CD4-positive, alpha-beta memory T cell (primary cell): ENCODE measurements at regions not wholly inside any gene's neighbourhood (a gene's known extent, or its start where the extent isn't known, plus 50 kb on each side); places are given as distances from the start of the nearest gene placed in this dataset.

ENCODE experiments used
- CTCF ChIA-PET: fragments of 350-600 bp; sonication (Branson Sonifier 250); formaldehyde crosslinking; loops from one replicate; lab custom pipeline; 2021; ENCODE audit warnings: inconsistent platforms; ENCODE audit not compliant: partially characterized antibody; lab: Charles Lee
- POLR2A ChIA-PET: fragments of 350-600 bp; sonication (Branson Sonifier 250); formaldehyde crosslinking; loops from one replicate; lab custom pipeline; 2021; ENCODE audit not compliant: partially characterized antibody; lab: Charles Lee
- DNase-seq, 5 donors: peaks; one replicate each; pipeline versions ENCODE4 v3.0.0 to v3.0.0-alpha.2; 2020 to 2022; ENCODE audit warnings: mixed read lengths in 1 of 5
- H3K27ac ChIP-seq: one replicate; pipeline ENCODE4 v1.7.0; 2013; ENCODE audit warnings: low read depth, low read length
- H3K27me3 ChIP-seq: 2 replicates; pipeline ENCODE4 v1.7.0; 2013; ENCODE audit warnings: mild to moderate bottlenecking, low read length, moderate library complexity; ENCODE audit not compliant: insufficient read depth
- H3K36me3 ChIP-seq: 2 replicates; pipeline ENCODE4 v1.7.0; 2013; ENCODE audit warnings: mild to moderate bottlenecking, low read length, moderate library complexity; ENCODE audit not compliant: insufficient read depth
- H3K4me1 ChIP-seq: 2 replicates; pipeline ENCODE4 v1.7.0; 2013; ENCODE audit warnings: mild to moderate bottlenecking, low read length, moderate library complexity; ENCODE audit not compliant: insufficient read depth
- H3K4me3 ChIP-seq, 2 donors: one replicate each; pipeline ENCODE4 v1.7.0; 2013; ENCODE audit warnings: low read length in 2 of 2, mild to moderate bottlenecking in 1 of 2
- H3K9me3 ChIP-seq, 2 donors: one replicate each; pipeline ENCODE4 v1.7.0; 2013; ENCODE audit warnings: low read length in 2 of 2, control low read depth in 1 of 2; ENCODE audit not compliant: control insufficient read depth in 1 of 2
- H3K27ac Mint-ChIP-seq, 7 donors: one replicate each; pipeline ENCODE4 v1.8.0; 2020 to 2021; ENCODE audit warnings: mixed read lengths in 7 of 7, mild to moderate bottlenecking in 6 of 7, inconsistent platforms in 3 of 7, moderate library complexity in 3 of 7
- H3K27me3 Mint-ChIP-seq, 2 donors: one replicate each; pipeline ENCODE4 v1.8.0; 2020 to 2021; ENCODE audit warnings: mixed read lengths in 2 of 2
- H3K36me3 Mint-ChIP-seq, 2 donors: one replicate each; pipeline ENCODE4 v1.8.0; 2020 to 2021; ENCODE audit warnings: mixed read lengths in 2 of 2, inconsistent platforms in 1 of 2, mild to moderate bottlenecking in 1 of 2
- H3K4me1 Mint-ChIP-seq, 4 donors: one replicate each; pipeline ENCODE4 v1.8.0; 2020 to 2021; ENCODE audit warnings: mixed read lengths in 4 of 4, mild to moderate bottlenecking in 1 of 4
- H3K4me3 Mint-ChIP-seq, 8 donors: one replicate each; pipeline ENCODE4 v1.8.0; 2020 to 2021; ENCODE audit warnings: mixed read lengths in 8 of 8, mild to moderate bottlenecking in 7 of 8, moderate library complexity in 6 of 8, inconsistent platforms in 3 of 8
- H3K9me3 Mint-ChIP-seq, 8 donors: one replicate each; pipeline ENCODE4 v1.8.0; 2020 to 2021; ENCODE audit warnings: mixed read lengths in 8 of 8, mild to moderate bottlenecking in 5 of 8, inconsistent platforms in 3 of 8, moderate library complexity in 1 of 8
- intact Hi-C: fragments of 100-400 bp; cut with micrococcal nuclease; formaldehyde crosslinking; loops from one replicate; pipeline ENCODE4 v1.15.1; 2023

- Mint-ChIP-seq H3K27ac (no peak overlapping the region), H3K4me3 (no peak overlapping the region), H3K27me3 (peaks cover 18% of the 10 kb centered on the region in 2 donors), H3K36me3 (no peaks in the 10 kb centered on the region), H3K9me3 (peaks cover 0 to 3% (median 0%) of the 10 kb centered on the region in 8 donors), H3K4me1 (no peaks in the 10 kb centered on the region)
- Histone ChIP-seq H3K9me3 (no peaks in the 10 kb centered on the region), H3K27ac (no peak overlapping the region), H3K36me3 (no peaks in the 10 kb centered on the region), H3K4me3 (no peak overlapping the region), H3K4me1 (no peaks in the 10 kb centered on the region), H3K27me3 (no peaks in the 10 kb centered on the region)
- DNase-seq = no peak
- CTCF ChIA-PET = no interaction called here
- intact Hi-C loops = no loop called here
- POLR2A ChIA-PET = no interaction called here
These were observed 129.3 kb downstream of the LNPK start for GRCh38 chr2:175872721-175873120.

GRCh38 chr2:175872005-175872348, 130.1 kb downstream of the LNPK start:
- POLR2A ChIA-PET = no interaction called here
- Histone ChIP-seq H3K4me3 (no peak overlapping the region), H3K27ac (no peak overlapping the region), H3K9me3 (no peaks in the 10 kb centered on the region), H3K36me3 (no peaks in the 10 kb centered on the region), H3K27me3 (no peaks in the 10 kb centered on the region), H3K4me1 (no peaks in the 10 kb centered on the region)
- Mint-ChIP-seq H3K9me3 (peaks cover 0 to 3% (median 0%) of the 10 kb centered on the region in 8 donors), H3K4me3 (no peak overlapping the region), H3K4me1 (no peaks in the 10 kb centered on the region), H3K27ac (no peak overlapping the region), H3K27me3 (peaks cover 16% of the 10 kb centered on the region in 2 donors), H3K36me3 (no peaks in the 10 kb centered on the region)
- CTCF ChIA-PET = no interaction called here
- intact Hi-C loops = no loop called here
- no peak for DNase-seq

- H3K27ac ChIP-seq = no peak overlapping the region
- H3K36me3 Mint-ChIP-seq = no peaks in the 10 kb centered on the region
- H3K4me3 Mint-ChIP-seq = no peak overlapping the region
- POLR2A ChIA-PET = no interaction called here
- intact Hi-C loops = no loop called here
- no peak overlapping the region for H3K4me3 ChIP-seq
- DNase-seq = no peak
- H3K9me3 Mint-ChIP-seq = peaks cover 0 to 3% (median 0%) of the 10 kb centered on the region in 8 donors
- H3K9me3 ChIP-seq = no peaks in the 10 kb centered on the region
- no peaks in the 10 kb centered on the region for H3K36me3 ChIP-seq
- CTCF ChIA-PET = no interaction called here
- no peaks in the 10 kb centered on the region for H3K4me1 Mint-ChIP-seq
- no peak overlapping the region for H3K27ac Mint-ChIP-seq
- H3K27me3 Mint-ChIP-seq = peaks cover 13 to 16% of the 10 kb centered on the region in 2 donors
- no peaks in the 10 kb centered on the region for H3K4me1 ChIP-seq
- no peaks in the 10 kb centered on the region for H3K27me3 ChIP-seq
These were observed 130.6 kb downstream of the LNPK start for GRCh38 chr2:175871331-175872004.

GRCh38 chr2:175865716-175866115, 136.4 kb downstream of the LNPK start:
- Mint-ChIP-seq H3K36me3 (no peaks in the 10 kb centered on the region), H3K27ac (no peak overlapping the region), H3K4me3 (no peak overlapping the region), H3K9me3 (peaks cover 0 to 3% (median 0%) of the 10 kb centered on the region in 8 donors), H3K4me1 (no peaks in the 10 kb centered on the region), H3K27me3 (peaks cover 9 to 15% of the 10 kb centered on the region in 2 donors)
- ChIA-PET POLR2A (no interaction called here), CTCF (no interaction called here)
- Histone ChIP-seq H3K9me3 (no peaks in the 10 kb centered on the region), H3K4me3 (no peak overlapping the region), H3K27me3 (no peaks in the 10 kb centered on the region), H3K4me1 (no peaks in the 10 kb centered on the region), H3K27ac (no peak overlapping the region), H3K36me3 (no peaks in the 10 kb centered on the region)
- no peak for DNase-seq
- intact Hi-C loops = no loop called here

- Histone ChIP-seq H3K4me1 (no peaks in the 10 kb centered on the region), H3K4me3 (no peak overlapping the region), H3K27me3 (no peaks in the 10 kb centered on the region), H3K27ac (no peak overlapping the region), H3K36me3 (no peaks in the 10 kb centered on the region), H3K9me3 (no peaks in the 10 kb centered on the region)
- H3K4me1 Mint-ChIP-seq = no peaks in the 10 kb centered on the region
- DNase-seq = no peak
- H3K9me3 Mint-ChIP-seq = peaks cover 0 to 2% (median 0%) of the 10 kb centered on the region in 8 donors
- no peaks in the 10 kb centered on the region for H3K36me3 Mint-ChIP-seq
- H3K4me3 Mint-ChIP-seq = no peak overlapping the region
- POLR2A ChIA-PET = no interaction called here
- intact Hi-C loops = no loop called here
- no peak overlapping the region for H3K27ac Mint-ChIP-seq
- H3K27me3 Mint-ChIP-seq = peaks cover 9 to 10% of the 10 kb centered on the region in 2 donors
- CTCF ChIA-PET = no interaction called here
These were observed 137.8 kb downstream of the LNPK start for GRCh38 chr2:175864137-175864850.

GRCh38 chr2:175861958-175862357, 140.1 kb downstream of the LNPK start:
- H3K27ac Mint-ChIP-seq = no peak overlapping the region
- Histone ChIP-seq H3K4me3 (no peak overlapping the region), H3K27me3 (no peaks in the 10 kb centered on the region), H3K4me1 (no peaks in the 10 kb centered on the region), H3K9me3 (no peaks in the 10 kb centered on the region), H3K36me3 (no peaks in the 10 kb centered on the region), H3K27ac (no peak overlapping the region)
- POLR2A ChIA-PET = no interaction called here
- CTCF ChIA-PET = no interaction called here
- H3K4me1 Mint-ChIP-seq = no peaks in the 10 kb centered on the region
- no peaks in the 10 kb centered on the region for H3K36me3 Mint-ChIP-seq
- peaks cover 5 to 6% of the 10 kb centered on the region in 2 donors for H3K27me3 Mint-ChIP-seq
- no peak for DNase-seq
- H3K9me3 Mint-ChIP-seq = peaks cover 0 to 8% (median 0%) of the 10 kb centered on the region in 8 donors
- intact Hi-C loops = no loop called here
- no peak overlapping the region for H3K4me3 Mint-ChIP-seq

GRCh38 chr2:175855794-175856453, 146.1 kb downstream of the LNPK start:
- no peaks in the 10 kb centered on the region for H3K27me3 ChIP-seq
- no peak overlapping the region for H3K4me3 ChIP-seq
- H3K27me3 Mint-ChIP-seq = peaks cover 2 to 3% of the 10 kb centered on the region in 2 donors
- H3K36me3 Mint-ChIP-seq = no peaks in the 10 kb centered on the region
- no peaks in the 10 kb centered on the region for H3K9me3 ChIP-seq
- peaks cover 0 to 8% (median 0%) of the 10 kb centered on the region in 8 donors for H3K9me3 Mint-ChIP-seq
- ChIA-PET POLR2A (no interaction called here), CTCF (no interaction called here)
- DNase-seq = no peak
- H3K27ac Mint-ChIP-seq = no peak overlapping the region
- H3K4me3 Mint-ChIP-seq = no peak overlapping the region
- H3K36me3 ChIP-seq = no peaks in the 10 kb centered on the region
- no peaks in the 10 kb centered on the region for H3K4me1 Mint-ChIP-seq
- no peaks in the 10 kb centered on the region for H3K4me1 ChIP-seq
- H3K27ac ChIP-seq = no peak overlapping the region
- intact Hi-C loops = no loop called here
